ENCODE measurements at regions not wholly inside any gene's neighbourhood (a gene's known extent, or its start where the extent isn't known, plus 50 kb on each side); places are given as distances from the start of the nearest gene placed in this dataset.
"Not testable (repeated sequence)": the region's sequence is repeated elsewhere in the genome, so short reads cannot be mapped to it uniquely, and the experiment has no call there.

DNA sequence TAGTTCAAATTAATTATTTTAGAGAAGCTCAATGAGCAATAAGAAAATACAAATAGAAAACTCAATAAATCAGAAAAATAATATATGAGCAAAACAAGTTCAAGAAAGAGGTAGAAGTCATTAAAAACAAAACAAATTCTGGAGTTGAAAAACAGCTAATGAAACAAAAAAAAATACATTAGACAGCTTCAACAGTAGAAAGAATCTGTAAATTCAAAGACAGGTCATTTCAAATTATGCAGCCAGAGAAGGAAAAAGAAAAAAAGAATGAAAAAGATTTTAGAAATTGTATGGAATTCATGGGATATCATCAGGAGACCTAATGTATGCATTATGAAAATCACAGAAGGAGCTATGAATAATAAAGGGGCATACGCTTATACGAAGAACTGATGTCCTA, 795.3 kb upstream of the ADGRB3 start:
- no peak for DNase-seq

DNA sequence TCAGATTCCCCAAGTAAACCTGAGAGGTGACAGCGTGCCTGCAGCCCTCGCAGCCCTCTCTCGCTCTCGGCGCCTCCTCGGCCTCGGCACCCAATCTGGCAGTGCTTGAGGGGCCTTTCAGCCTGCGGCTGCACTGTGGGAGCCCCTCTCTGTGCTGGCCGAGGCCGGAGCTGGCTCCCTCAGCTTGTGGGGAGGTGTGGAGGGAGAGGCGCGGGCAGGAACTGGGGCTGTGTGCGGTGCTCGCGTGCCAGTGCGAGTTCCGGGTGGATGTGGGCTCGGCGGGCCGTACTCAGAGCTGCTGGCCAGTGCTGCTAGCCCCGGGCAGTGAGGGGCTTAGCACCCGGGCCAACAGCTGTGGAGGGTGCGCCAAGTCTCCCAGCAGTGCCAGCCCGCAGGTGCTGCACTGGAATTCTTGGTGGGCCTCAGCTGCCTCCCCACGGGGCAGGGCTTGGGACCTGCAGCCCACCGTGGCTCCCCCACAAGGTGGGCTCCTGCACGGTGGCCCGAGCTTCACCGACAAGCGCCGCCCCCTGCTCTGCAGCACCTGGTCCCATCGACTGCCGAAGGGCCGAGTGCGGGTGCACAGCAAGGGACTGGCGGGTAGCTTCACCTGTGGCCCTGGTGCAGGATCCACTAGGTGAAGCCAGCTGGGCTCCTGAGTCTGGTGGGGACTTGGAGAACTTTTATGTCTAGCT, 809.7 kb upstream of the ADGRB3 start:
- DNase-seq, result no peak

GRCh38 chr6:67818322-67818721, 816.8 kb upstream of the ADGRB3 start:
- DNase-seq, result no peak

DNA sequence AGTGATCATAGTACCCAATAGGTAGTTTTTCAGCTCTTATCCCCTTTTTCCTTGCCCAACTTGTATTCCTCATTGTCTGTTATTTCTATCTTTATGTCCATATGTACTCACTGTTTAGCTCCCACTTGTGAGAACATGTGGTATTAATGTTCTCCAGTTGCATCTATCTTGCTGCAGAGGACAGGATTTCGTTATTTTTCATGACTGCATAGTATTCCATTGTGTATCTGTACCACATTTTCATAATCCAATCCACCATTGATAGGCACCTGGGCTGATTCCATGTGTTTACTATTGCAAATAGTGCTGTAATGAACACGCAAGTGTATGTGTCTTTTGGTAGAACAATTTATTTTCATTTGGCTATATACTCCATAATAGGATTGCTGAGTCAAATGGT, 819.5 kb upstream of the ADGRB3 start:
- no peak for DNase-seq

GRCh38 chr6:67814262-67814661, 820.8 kb upstream of the ADGRB3 start:
- no peak for DNase-seq

- no peak for DNase-seq
These were observed 822.4 kb upstream of the ADGRB3 start for GRCh38 chr6:67812693-67813092.

DNA sequence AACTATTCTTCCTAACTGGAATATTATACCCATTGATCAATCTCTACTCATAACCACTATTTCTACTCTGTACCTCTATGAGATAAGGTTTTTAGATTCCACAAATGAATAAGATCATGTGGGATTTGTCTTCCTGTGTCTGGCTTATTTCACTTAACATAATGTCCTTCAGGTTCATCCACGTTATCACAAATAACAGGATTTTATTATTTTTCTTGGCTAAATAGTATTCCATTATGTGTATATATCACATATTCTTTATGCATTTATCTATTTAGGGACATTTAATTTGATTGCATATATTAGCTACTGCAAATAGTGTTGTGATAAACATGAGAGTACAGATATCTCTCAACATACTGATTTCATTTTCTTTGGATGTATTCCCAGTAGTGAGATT, 823.0 kb upstream of the ADGRB3 start:
- no peak for DNase-seq

DNA sequence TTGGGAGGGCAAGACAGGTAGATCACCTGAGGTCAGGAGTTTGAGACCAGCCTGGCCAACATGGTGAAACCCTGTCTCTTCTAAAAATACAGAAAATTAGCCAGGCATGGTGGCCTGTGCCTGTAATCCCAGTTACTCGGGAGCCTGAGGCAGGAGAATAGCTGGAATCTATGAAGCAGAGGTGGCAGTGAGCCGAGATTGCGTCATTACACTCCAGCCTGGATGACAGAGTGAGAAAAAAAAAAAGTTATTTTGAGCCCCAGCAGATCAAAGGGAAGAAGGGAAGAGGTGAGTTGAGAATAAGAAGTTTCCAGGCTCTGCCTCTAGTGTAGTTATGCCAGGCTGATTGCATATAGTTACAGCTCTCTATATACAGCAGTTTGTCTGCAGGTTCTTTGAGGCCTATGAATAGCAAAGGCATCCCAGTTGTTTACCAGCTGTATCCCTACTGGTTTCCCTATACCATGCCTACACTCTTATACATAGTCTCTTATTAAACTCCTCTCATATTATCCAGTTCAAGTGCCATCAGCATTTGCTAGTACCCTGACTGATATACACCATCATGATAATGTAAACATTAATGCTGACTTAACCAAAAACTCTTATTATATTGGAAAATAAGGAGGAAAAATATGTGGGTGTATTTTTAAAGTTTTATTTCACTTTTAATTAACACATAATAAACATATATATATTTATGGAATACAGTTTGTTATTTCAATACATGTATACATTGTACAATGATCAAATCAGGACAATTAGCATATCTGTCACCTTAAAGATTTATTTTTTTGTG, 823.6 kb upstream of the ADGRB3 start:
- no peak for DNase-seq

GRCh38 chr6:67804808-67805207, 830.3 kb upstream of the ADGRB3 start:
- DNase-seq, result not testable (repeated sequence)

DNA sequence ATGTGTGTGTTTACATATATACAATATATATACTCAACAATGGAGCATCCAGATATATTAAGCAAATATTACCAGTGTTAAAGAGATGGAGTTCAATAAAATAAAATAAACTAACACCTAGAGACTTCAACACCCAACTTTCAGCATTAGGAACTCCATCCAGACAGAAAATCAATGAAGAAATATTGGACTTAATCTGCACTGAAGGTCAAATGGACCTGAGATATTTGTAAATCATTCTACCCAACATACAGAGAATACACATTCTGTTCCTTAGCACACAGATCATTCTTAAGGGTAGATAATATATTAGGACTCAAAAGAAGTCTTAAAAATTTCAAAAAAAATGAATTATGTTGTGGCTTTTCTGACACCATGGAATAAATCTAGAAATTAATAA, 832.3 kb upstream of the ADGRB3 start:
- no peak for DNase-seq

DNA sequence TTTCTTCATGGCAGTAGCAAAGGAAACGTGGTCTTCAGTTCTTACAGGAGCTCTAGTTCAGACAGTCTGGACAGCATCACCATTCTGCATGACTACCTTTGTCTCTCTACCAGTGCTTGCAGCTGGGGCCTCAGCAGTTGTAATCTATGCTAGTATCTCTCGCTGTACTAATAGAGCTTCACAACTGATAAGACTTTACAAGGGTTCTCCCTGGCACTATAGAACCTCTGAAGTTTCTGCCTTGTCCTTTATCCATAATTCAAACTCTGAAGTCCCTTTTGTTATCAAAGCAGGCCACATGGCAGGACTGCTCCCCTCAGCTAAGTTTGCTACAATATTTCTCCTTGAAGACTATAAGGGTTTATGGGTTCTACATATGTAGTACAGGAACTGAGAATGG, 842.1 kb upstream of the ADGRB3 start:
- no peak for DNase-seq

DNA sequence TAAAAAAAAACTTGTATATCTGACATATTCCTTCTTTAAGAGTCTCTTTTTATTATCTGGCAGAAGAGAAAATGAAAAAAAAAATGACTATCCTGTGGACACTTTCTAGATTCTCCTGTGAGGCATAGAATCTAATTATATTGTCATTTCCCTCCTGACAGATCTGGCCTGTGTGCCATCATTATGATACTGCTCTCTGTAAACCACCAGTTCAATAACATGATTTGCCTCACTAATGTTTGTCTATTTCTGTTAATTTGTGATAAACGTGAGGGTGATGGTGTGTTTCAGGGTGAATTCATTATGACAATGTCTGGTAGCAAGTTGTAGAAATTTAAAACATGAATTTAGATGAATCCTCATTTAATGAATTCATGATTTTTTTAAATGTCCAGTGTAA, 844.5 kb upstream of the ADGRB3 start:
- DNase-seq, result no peak

GRCh38 chr6:67787119-67787518, 848.0 kb upstream of the ADGRB3 start:
- not testable (repeated sequence) for DNase-seq

GRCh38 chr6:67779876-67780275, 855.2 kb upstream of the ADGRB3 start:
- DNase-seq, result no peak

GRCh38 chr6:67775333-67775732, 859.7 kb upstream of the ADGRB3 start:
- no peak for DNase-seq

DNA sequence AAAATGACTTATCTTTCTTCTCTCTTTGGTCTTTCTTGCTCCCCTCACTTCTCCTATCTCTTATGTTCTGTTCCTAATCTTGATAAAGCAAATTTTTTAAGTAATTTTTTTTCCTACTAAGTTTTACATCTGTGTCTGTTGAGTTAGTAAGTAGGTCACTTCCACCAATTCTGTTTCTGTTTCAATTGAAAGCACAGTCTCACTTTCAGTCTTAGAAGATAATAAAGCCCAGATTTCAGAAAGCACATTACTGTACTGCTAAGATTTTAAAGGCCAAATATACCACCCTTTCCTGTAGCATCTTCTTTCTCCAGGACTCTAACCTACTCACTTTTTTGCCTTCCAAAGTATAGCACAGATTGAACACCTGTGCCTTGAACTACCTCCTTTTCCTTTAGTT, 866.1 kb upstream of the ADGRB3 start:
- DNase-seq, result no peak

DNA sequence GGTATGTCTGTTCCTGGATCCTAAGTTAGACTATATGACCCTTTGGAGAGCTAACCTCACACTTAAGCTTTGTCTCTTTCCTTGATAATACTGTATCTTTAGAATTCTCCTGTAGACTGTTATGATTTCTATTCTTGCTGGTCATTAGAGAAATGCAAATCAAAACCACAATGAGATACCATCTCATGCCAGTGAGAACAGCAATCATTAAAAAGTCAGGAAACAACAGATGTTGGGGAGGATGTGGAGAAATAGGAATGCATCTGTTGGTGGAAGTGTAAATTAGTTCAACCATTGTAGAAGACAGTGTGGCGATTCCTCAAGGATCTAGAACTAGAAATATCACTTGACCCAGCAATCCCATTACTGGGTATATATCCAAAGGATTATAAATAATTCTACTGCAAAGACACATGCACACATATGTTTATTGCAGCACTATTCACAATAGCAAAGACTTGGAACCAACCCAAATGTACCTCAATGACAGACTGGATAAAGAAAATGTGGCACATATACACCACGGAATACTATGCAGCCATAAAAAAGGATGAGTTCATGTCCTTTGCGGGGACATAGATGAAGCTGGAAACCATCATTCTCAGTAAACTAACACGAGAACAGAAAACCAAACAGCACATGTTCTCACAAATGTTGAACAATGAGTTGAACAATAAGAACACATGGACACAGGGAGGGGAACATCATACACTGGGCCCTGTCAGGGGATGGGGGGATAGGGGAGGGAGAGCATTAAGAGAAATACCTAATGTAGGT, 867.8 kb upstream of the ADGRB3 start:
- DNase-seq, result not testable (repeated sequence)

DNA sequence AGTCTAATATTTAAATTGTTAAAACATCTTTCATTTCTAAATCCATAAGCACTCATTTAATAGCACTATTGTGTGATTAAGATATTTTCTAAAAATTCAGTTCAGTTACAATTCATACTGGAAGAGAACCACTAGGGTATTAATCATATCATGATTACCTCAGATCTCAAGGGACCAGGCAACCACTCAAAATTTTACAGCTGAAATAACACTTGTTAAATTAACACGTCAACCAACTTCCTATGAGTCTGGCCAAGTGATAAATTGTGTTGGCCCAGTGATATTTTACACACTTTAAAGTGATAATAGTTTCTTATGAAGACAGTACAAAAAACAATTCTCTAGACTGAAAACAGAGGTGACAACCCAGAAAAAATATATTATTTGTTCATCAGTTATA, 869.0 kb upstream of the ADGRB3 start:
- no peak for DNase-seq

DNA sequence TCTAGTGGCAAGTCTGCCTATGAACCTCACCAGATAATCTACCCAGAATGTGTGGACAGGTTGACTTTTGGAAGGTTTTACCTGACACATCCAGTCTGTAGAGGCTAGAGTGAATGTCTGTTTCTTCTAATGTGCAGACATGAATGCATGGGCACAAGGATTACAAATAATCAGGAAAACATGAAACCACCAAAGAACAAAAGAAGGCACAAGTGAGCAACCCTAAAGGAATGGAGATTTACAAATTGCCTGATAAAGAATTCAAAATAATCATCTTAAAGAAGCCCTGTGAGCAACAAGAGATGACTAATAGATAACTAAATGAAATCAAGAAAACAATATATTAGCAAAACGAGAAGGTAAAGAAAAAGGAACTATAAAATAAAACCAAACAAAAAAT, 876.1 kb upstream of the ADGRB3 start:
- DNase-seq, result no peak

DNA sequence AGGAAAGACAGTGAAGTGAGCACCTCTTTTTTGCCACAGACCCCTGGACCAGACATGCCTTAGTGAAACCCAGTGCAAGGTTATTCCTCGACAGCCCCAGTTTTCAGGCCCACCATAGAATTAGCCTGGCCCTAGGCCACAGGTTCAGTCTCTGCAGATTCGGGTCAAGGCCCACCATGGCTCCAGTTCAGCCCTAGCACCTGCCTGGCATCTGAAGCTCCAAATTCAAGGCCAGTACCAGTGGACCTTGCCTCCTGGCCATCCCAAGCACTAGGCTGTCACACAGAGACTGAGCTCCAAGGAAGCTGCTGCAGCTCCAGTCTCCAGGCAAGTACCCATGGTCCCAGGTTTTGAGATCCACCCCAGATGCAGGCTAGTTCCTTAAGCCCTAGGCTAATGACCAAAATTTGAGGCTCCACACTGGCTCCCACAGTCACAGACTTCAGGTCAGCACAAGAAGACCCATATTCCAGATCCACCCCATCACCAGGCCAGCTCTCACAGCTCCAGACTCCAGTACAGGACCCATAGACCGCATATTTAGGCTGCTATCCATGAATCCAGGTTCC, 877.5 kb upstream of the ADGRB3 start:
- DNase-seq, result no peak

GRCh38 chr6:67748521-67748920, 886.6 kb upstream of the ADGRB3 start:
- no peak for DNase-seq

- no peak for DNase-seq
These were observed 898.3 kb upstream of the ADGRB3 start for GRCh38 chr6:67736816-67737215.

- no peak for DNase-seq
These were observed 898.9 kb upstream of the ADGRB3 start for GRCh38 chr6:67736161-67736560.

- no peak for DNase-seq
These were observed 899.5 kb upstream of the ADGRB3 start for GRCh38 chr6:67735623-67736022.
